ENCODE measurements at regions not wholly inside any gene's neighbourhood (a gene's known extent, or its start where the extent isn't known, plus 50 kb on each side); places are given as distances from the start of the nearest gene placed in this dataset.
"Not testable (repeated sequence)": the region's sequence is repeated elsewhere in the genome, so short reads cannot be mapped to it uniquely, and the experiment has no call there.

DNA sequence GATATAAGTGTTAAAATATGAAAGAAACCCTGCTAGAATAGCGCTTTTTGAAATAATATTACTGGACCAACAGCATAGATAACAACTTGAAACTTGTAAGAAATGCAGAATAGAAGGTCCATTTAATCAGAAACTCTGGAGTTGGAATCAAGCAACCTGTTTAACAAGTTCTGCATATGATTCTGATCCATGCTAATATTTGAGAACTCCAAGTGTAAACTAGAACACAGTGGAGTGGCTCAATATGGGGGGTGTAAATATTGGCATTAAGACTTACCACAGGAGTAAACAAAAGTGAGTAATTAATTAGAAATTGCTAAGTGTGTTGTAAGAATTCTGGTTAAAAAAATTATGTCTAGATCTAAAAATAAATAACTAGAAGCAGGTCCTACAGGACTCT lies 151.2 kb downstream of the SLITRK1 start:
- DNase-seq = no peak

DNA sequence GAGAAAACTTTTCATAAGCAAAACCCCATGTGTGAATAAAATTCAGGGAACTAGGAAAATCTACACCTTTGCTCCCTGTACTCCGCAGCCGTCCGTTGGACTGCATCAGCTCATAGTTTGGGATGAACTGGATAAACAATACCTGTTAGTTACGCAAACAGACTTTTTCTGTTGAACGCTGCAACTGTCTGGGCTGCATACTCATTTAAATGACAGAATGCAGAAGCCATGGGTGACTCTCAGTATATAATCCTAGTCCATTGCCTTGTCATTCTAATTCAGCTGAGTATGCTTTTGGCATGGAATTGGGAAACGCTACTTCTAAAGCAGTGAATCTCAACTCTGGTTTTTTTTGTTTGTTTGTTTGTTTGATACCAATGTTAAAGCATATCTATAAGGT lies 151.6 kb downstream of the SLITRK1 start:
- DNase-seq = no peak

DNA sequence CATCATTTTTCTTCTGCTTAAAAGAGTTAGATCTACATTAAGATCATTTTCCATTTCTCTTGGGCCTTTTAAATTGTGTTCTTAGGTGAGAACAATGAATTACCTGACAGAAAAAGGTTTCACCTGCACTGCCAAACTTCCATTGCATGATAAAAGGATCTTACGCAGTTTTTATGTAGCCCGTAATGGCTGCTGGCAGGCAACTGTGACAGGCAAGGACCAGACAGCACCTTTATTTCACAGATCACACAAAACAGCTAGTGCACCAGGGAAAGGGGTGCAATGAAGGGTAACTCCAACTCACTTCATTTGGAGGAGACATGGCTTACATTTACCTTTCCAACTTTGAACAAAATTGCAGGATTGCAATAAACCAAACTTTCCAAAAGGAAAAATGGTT lies 159.8 kb downstream of the SLITRK1 start:
- no peak for DNase-seq

DNA sequence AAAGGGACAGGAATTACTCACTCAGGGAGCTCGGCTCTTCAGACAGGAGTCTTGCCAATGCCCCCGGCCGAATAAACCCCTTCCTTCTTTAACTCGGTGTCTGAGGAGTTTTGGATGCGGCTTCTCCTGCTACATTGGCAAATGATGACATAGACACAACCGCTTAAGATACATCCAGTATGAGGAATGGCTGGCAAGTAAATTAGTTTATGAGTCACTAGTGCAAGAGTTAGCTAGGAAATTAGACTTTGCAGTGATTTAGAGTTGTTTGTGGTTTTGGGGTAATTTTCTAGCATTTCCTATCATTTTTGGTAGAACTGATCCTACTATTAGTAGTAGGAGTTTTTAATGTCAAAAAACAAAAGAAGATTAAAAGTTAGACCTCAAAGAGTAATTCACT lies 166.2 kb downstream of the SLITRK1 start:
- DNase-seq = no peak

DNA sequence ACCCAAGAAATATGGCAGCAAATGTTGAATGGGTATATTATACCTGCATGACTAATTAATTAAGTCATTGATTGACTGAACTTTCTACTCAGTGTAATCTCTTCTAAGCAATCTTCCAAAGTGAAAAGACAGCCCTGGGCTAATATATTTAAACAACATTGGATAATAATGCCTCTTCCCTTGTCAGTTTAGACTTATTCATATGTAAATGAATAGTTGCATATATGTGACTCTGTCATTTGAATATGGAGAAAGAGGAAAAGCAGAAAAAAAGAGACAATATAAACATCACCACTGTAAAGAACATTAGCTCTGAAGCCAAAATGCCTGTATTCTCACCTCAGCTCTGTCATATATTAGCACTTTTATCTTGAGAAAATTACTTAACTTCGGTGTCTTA lies 168.0 kb downstream of the SLITRK1 start:
- no peak for DNase-seq

DNA sequence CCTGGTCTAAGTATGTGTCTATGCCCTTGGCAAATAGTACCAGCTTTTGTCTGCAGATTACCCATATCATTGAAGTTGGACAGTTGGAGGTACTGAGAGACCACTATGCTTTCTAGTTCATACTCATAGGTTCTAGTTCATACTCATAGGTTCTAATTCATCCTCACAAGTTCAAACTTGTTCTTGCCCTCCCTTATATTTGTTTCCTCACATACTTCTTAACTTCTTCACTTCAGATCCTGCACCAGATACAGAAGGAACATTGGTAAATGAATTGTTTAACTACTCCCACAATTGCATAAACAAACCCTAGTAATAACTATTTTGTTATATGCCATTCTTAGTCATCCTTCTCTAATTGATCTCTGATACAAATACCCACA lies 172.2 kb downstream of the SLITRK1 start:
- no peak for DNase-seq

DNA sequence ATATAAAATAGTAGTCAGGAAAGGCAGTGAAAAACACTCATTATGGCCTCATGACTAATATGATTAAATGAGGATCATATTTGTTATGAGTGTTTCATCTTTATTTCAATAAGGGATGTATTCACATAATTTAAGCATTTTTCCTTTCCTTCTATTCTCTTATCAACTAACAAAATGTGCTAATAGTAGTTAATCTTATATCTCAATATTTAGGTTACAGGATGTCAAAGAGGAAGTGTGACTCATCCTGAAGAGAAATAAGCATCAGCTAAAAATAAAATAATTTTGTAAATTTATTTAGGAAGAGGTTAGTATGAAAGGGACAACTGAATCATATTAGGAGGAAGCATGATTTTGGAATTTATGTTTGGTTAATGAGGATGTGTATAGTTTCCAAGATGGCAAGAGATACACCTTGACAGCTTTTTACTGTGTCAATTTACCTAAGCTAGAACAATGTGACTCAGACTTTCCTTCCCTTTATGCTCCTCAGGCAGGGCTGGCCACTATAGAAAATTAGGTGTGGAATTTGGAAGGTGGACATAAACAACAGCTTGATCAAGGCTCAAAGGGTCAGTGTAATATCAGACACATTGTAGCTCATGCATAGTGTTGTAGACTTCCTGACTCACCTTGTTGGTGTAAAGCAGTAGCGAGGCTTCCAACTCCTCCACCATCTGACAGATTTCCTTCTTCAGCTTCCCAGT lies 172.7 kb downstream of the SLITRK1 start:
- DNase-seq = no peak

DNA sequence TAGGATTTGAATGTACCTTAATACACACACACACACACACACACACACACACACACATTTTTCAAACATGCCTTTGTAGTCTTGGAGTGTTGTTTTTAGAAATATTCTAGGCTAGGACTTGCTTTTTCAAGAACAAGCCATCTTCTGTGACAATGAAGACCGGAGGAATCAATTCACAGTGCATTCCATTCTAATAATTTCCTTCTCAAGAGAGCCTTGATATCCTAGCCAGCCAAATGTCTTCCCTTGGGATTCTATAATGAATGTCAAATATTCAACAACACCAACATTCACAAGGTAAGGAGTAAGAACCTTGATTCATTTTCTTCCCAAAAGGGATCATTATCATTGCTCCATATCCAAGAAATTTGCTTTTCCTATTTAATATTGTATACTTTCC lies 180.3 kb downstream of the SLITRK1 start:
- no peak for DNase-seq

DNA sequence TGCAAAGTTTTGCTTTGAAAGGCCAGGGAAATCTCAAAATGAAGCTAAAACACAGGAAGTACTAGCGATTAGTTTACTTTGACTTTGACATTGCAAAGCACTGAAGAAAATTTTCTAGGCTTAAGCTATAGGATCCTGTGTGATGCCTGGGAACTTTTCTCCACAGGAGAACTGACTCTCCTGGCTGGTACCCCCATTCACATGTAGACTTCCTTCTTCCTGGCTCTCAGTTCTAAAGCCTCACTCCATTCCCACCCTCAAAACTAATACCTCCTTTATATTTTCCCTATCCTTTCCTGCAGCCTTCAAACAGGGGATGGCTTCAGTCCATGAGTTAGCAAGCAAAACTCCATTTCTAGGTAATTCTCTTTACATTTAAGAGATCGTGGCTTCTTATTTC lies 189.5 kb downstream of the SLITRK1 start:
- DNase-seq = no peak

DNA sequence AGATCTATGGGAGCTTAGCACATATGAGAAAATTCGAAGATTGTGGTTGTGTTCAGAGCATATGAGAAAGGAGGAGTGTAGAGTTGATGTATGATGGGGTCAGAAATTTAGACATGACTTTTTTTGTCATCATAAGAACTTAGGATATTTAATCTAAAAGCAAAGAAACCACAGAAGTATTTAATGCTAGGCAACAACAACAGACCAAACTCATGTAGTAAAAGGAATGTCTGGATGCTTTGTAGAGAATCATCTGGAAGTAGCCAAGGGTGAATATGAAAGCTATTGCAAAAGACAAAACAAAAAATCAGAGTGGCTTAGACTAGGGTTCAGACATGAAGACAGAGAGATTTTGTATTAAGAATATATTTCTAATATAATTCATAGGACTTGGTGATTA lies 190.3 kb downstream of the SLITRK1 start:
- DNase-seq = no peak

DNA sequence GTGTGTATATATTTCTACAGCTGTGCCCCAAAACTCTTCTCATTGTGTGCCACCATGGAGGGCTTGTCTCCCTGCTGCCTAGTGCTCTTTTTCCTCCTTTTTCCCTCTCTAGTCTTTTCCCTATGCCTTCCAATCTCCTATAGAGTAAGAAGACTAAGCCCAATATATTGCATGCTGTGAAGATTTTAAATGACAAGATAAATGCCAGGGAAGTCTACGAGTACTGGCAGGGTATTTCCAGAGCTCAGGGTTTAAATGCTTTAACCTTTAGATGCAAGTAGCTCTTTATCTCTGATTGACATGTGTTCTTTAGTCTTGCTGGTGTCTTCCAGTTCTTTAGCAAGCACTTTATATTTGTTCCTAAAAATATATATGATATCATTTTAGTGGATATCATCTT lies 200.7 kb downstream of the SLITRK1 start:
- no peak for DNase-seq

DNA sequence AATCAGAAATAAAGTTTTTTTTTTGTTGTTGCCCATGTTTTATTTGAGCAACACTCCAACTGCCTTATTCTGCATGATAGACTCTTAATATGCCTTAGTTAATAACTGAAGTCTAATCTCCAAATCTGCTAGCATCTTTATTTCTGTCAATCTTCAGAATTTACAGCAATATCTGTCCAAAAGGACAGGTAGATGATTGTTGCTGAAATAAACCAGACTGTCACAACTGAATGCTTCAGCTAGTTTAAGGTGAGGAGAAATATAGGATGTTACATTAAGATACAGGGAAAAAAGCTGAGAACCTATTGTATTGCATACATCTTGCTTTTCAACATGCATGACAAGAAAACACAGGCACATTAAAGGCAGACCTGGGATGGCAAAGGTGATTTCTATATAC lies 204.3 kb downstream of the SLITRK1 start:
- no peak for DNase-seq

DNA sequence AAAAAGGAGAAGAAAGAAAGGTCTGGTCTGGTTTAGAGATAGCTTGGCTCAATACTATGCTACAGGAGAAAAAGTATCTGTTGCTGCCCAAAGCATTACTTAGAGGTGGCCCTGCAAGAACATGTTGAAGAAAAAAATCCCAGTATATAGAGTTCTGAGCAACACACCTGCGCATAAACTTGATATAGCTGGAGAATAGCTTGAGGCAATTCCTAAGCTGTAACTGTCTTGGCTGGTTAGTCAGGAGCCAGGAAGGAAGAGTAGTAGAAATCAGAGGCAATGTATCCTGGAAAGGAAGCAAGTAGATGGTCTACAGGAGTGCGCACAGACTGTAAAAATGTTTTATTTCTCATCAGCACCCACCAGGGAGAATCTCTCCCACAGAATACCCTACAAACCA lies 209.7 kb downstream of the SLITRK1 start:
- no peak for DNase-seq

DNA sequence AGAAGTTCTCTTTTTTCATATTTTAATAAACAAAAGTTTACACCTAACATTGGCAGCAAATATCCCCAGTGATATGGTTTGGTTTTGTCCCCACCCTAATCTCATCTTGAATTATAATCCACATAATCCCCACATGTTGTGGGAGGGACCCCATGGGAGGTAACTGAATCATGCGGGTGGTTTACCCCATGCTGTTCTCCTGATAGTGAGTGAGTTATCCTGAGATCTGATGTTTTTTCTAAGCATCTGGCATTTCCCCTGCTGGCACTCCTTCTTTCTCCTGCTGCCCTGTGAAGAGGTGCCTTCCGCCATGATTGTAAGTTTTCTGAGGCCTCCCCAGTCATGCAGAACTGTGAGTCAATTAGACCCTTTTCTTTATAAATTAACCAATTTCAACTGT lies 214.7 kb downstream of the SLITRK1 start:
- DNase-seq = no peak

DNA sequence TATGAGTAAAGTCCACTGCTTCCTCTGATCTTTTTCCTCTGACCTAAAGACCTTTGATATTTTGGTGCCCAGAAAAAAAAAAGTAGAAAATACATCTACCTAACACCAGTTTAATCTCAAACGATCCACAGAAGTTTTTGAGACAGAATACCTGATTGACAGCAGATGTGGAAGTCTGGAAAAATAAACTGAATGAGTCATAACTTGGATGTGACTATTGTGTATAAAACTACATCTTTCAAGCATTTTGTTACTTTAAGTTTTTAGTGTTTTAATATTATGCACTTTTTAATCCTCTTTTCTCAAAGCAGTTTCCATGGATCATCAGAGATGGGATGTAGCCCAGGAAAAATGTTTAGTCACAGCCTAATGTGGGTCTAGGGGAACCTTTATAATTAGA lies 216.1 kb downstream of the SLITRK1 start:
- DNase-seq = no peak

DNA sequence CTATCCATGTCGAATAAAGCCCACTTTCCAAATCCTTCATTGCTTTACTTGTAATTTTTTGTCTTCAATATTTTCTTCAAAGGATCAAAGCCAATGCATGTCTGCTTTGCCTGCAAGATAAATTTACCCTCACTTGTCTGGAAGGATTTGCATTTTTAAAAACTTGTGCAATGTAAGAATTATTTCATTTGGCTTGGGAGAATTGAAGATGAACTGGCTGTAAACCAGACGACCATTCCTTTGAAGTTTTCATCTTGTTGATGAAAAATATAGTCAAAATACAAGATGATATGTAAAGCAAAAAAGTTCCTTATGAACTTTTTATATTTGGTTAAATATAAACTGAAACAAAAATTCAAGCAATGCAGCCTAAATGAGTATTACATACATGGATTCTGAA lies 225.0 kb downstream of the SLITRK1 start:
- no peak for DNase-seq

DNA sequence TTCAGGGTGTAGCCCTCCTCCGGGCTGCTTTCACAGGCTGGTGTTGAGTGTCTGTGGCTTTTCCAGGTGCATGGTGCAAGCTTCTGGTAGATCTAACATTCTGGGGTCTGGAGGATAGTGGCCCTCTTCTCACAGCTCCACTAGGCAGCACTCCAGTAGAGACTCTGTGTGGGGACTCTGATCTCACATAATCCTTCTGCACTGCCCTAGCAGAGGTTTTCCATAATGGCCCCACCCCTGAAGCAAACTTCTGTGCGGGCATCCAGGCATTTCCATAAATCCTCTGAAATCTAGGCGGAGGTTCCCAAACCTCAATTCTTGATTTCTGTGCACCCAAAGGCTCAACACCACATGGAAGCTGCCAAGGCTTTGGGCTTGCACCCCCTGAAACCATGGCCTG lies 239.7 kb downstream of the SLITRK1 start:
- DNase-seq = not testable (repeated sequence)

DNA sequence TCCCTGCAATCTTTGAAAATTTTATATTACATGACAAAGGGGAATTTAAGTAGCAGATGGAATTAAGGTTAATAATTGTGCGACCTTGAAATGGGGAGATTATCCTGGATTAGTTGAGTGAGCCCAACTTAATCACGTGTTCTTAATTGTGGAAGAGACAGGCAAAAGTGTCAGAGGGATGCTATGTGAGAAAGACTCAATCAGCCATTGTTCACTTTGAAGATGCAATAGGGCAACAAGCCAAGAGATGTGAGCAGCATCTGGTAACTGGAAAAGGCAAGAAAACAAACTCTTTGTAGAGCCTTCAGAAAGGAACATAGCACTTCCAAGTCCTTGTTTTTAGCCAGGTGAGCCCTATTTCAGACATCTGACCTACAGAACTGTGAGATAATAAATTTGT lies 247.7 kb downstream of the SLITRK1 start:
- DNase-seq = peak in 17 of 58 donors; percentile 2 to 85 (median 25)

DNA sequence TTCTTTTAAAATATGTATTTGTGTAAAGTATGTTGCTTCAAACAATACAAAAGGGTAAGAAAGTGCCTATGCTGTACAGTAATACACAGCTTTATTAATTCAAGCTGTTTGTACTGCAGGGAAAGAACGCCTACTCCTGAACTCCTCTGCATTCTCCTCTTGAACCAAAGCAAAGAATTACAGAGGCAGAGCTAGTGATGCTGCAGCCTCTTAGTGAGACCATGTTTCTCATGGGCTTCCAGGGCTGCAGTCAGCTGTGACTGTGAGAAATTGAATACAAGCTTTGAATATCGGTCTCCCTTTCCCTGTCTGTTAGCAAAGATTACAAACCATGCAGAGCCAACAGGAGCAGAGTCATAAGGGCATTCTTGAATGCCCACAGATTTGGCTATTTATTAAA lies 248.5 kb downstream of the SLITRK1 start:
- DNase-seq = peak in 1 of 58 donors; percentile 10

DNA sequence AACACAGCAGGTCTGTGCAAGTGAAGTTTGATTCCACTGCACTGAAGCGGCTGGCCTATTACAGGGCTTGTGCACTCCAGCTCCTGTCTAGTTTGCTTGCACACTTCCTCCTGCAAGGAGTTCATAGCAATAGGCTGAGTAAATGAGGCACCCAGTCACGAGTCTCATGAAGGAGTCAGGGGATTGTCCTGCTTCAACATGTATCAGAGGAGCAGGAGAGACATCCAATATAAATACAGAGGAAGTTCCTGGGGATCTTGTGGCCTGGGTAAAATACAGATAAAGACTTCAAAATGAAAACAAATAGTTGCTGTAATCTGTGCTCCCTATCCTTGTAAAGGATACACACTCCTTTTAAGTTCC lies 259.9 kb downstream of the SLITRK1 start:
- DNase-seq = no peak

DNA sequence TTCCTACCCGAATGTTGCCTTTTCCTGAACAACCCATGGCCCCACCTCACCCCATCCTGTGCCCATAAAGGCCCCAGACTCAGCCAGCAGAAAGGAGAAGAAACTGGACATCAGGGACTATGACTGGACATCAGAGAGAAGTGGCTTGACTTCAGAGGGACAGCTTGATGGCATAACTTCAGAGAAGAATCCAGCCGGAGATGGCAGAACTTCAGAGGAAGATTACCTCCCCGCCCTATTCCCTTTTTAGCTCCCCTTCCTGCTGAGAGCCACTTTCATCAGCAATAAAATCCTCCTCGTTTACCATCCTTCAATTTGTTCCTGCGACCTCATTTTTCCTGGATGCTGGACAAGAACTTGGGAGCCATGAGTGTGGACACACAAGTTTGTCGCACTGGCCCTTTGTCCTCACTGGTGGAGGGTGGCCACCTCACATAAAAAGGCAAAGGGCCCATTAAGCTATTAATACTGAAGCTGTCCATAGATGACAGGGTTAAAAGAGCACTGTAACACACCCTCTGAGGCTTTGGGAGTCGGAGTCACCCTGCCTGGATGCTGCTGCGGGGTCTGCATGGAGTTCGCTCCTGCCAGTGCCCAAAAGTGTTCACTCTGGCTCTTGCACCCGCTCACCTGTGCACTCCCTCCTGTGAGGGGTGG lies 260.4 kb downstream of the SLITRK1 start:
- DNase-seq = no peak

DNA sequence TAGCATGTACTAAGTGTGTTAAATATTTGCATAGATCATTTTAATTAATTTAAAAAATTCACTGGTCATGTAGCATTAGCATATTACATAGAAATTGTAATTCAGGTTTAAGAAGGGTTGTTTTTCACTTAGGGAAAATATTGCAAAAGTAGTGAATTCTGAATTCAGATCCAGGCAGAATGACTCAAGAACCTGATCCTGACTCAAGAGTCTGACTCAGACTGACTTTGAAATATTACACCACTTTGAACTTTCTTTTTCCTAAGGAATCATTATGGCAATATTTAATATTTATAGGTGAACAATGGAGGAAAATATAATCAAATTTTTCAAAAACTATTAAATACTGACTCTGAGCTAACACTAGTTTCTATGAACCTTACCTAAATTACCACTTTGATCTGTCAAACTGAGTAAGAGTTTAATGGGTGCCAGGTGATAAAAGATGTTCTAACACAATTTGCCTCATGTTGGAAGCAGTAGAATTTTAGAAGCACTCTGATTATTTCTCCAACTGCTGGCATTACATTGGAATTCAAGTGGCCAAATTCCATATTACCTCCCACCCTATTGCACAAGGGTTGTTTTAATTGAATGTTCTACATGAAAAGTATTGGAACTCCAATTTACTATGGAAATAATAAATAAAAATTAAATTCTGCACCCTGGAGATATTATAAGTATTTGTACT lies 261.6 kb downstream of the SLITRK1 start:
- DNase-seq = no peak

DNA sequence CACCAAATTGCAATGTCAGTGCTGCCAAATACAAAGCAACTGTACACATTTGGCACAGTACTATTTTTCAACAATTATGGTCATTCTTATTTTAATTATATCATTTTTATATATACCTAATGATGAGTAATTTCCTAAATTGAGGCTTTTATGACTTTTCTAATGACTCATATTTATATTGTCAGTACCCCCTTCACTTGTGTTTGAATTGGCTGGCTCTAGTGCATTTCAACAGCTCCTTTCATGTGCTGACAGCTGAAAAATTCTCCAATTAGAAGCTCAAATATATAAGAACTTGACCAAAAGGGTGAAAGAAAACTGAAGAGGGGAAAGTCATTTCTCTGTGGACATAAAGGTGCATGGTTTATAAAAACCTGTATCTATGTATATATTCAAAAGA lies 263.3 kb downstream of the SLITRK1 start:
- no peak for DNase-seq

Measured in anterior cingulate cortex (tissue), 58 donors.